ENCODE measurements at regions not wholly inside any gene's neighbourhood (a gene's known extent, or its start where the extent isn't known, plus 50 kb on each side); places are given as distances from the start of the nearest gene placed in this dataset.

- DNase-seq: no peak
These were observed 62.0 kb upstream of the KLF13 start for GRCh38 chr15:31264559-31265089.

- DNase-seq: no peak
These were observed 61.4 kb upstream of the KLF13 start for GRCh38 chr15:31265090-31265870.

GRCh38 chr15:31265871-31266711 lies 60.5 kb upstream of the KLF13 start:
- DNase-seq: peak; percentile 64 to 91

- DNase-seq: no peak
These were observed 59.9 kb upstream of the KLF13 start for GRCh38 chr15:31266712-31267111.

- DNase-seq: no peak
These were observed 59.2 kb upstream of the KLF13 start for GRCh38 chr15:31267161-31268107.

- DNase-seq: no peak
These were observed 58.5 kb upstream of the KLF13 start for GRCh38 chr15:31268108-31268501.

- no peak for DNase-seq
These were observed 57.5 kb upstream of the KLF13 start for GRCh38 chr15:31268911-31269784.

GRCh38 chr15:31269816-31270575 lies 56.6 kb upstream of the KLF13 start:
- no peak for DNase-seq

GRCh38 chr15:31270767-31271166 lies 55.9 kb upstream of the KLF13 start:
- no peak for DNase-seq

GRCh38 chr15:31271224-31271635 lies 55.4 kb upstream of the KLF13 start:
- no peak for DNase-seq

GRCh38 chr15:31271711-31272557 lies 54.7 kb upstream of the KLF13 start:
- DNase-seq: no peak

GRCh38 chr15:31272558-31273257 lies 53.9 kb upstream of the KLF13 start:
- DNase-seq: no peak

- no peak for DNase-seq
These were observed 53.2 kb upstream of the KLF13 start for GRCh38 chr15:31273258-31273941.

GRCh38 chr15:31274496-31275330 lies 51.9 kb upstream of the KLF13 start:
- peak in 1 of 2 donors; percentile 4 for DNase-seq

GRCh38 chr15:31275331-31276262 lies 51.0 kb upstream of the KLF13 start:
- DNase-seq: no peak

- no peak for DNase-seq
These were observed 49.9 kb upstream of the KLF13 start for GRCh38 chr15:31276596-31277298.
